ENCODE measurements at regions not wholly inside any gene's neighbourhood (a gene's known extent, or its start where the extent isn't known, plus 50 kb on each side); places are given as distances from the start of the nearest gene placed in this dataset.

DNA sequence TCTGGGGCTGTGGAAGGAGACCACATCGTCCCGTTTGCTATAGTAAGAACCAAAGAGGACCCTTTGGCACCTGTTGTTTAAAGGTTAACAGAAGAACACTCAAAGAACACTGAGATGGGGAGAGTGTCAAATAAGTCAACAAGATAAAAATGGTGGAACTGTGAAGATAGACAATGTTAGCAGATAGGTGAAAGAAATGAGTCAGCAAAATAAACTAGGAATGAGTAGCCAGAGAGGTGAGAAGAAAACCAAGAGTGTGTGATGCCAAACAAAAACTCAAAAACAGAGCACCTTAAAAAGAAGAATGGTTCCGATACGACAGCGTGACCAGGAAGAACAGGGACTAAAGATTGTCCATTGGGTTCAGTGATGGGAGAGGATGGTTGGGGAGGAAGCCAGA, 74.7 kb upstream of the PIWIL1 start:
- no peak for DNase-seq

DNA sequence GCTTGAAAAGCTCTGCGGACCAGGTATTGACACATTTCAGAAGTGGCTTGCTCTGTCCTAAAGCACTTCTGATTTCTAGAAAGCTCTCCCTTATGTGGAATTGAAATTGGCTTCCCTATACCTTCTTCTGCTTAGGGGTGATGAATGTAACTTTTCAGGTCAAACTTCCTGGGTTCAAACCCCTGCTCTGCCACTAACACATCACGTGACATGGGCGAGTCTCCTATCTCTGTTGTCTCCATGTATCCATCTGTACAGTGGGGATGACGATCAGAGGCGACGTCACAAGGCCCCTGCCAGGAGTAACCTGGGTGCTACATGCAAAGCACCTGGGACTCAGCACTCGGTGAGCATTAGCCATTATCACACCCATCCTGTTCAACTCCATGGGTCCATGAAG, 73.7 kb upstream of the PIWIL1 start:
- no peak for DNase-seq

- no peak for DNase-seq
Measured at GRCh38 chr12:130266751-130267150, 70.9 kb upstream of the PIWIL1 start.

- no peak for DNase-seq
Measured at GRCh38 chr12:130280231-130280630, 57.5 kb upstream of the PIWIL1 start.

GRCh38 chr12:130280742-130281141, 56.9 kb upstream of the PIWIL1 start:
- peak; percentile 24 for DNase-seq

GRCh38 chr12:130281153-130281799, 56.4 kb upstream of the PIWIL1 start:
- peak; percentile 75 for DNase-seq

DNA sequence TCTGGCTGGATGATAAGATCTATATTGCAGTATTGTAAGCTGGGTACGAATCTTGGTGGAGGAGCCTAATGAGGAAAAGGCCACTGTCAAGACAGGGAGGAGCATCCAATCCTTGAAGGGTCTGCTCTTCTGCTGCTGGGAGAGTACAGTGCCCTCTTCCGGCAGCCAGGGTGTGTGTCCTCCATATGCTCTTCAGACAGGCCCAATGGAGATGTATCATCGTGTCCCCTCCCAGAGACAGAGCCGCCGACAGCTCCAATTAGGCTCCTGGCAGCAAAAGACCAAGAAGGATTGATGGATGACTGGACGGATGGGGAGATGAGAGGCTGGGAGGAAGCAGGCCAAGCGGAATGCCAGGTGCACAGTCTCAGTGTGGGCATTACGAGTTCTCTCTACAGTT, 51.6 kb upstream of the PIWIL1 start:
- DNase-seq: peak; percentile 59

DNA sequence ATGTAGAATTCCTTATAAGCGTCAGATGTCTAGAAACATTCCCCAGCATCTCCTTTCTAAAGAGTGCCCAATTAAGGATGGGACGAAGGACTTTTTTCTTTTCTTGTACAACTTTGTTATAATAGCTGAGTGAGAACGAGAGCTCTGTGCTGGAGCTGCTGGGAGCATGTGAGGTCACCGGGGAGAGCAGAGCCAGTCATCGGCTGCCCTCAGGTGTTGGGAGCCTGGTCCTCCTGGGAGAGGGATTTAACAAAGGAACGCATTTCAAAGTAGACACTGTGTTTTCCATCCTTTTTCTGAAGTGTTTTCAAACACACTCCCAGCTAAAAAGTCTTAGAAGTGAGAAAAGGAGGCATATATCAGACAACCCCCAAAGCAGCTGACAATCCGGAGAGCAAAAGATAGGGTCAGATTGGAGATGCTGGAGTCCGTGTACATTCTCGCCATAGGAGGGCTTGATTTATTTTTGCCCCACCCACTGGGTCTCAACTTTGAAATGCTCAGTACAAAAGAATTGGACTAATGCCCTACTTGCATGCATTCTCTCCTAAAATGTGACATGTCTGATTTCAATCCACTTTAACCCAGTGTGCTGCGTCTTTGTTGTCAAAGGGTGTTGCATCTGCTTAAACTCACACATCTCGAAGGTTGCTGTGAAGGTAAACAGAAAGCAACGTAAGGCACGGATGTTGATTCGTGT, 50.8 kb upstream of the PIWIL1 start:
- DNase-seq: no peak

Data from retina (tissue), 1 donor.